OCI-LY1 (cell line): ENCODE measurements at regions not wholly inside any gene's neighbourhood (a gene's known extent, or its start where the extent isn't known, plus 50 kb on each side); places are given as distances from the start of the nearest gene placed in this dataset.

Experiments
- CTCF ChIP-seq: fragments of 200-600 bp; sonication (generic), shearing (Covaris generic); IDR thresholded peaks from 2 replicates; pipeline ENCODE4 v1.5.1; 2017; ENCODE audit warnings: mild to moderate bottlenecking, antibody characterized with exemption, low read length, moderate library complexity, mixed read lengths
- EZH2 ChIP-seq: fragments of 200-600 bp; sonication (generic), shearing (Covaris generic); IDR thresholded peaks from 2 replicates; pipeline ENCODE4 v1.8.0; 2017; ENCODE audit warnings: borderline replicate concordance, mixed run types, mild to moderate bottlenecking, antibody characterized with exemption, low read length, moderate library complexity, mixed read lengths

GRCh38 chr3:107458871-107459270 lies 63.9 kb upstream of the BBX start:
- no peak for TF ChIP-seq CTCF
- TF ChIP-seq EZH2: no peak
